ENCODE measurements at regions not wholly inside any gene's neighbourhood (a gene's known extent, or its start where the extent isn't known, plus 50 kb on each side); places are given as distances from the start of the nearest gene placed in this dataset.

DNA sequence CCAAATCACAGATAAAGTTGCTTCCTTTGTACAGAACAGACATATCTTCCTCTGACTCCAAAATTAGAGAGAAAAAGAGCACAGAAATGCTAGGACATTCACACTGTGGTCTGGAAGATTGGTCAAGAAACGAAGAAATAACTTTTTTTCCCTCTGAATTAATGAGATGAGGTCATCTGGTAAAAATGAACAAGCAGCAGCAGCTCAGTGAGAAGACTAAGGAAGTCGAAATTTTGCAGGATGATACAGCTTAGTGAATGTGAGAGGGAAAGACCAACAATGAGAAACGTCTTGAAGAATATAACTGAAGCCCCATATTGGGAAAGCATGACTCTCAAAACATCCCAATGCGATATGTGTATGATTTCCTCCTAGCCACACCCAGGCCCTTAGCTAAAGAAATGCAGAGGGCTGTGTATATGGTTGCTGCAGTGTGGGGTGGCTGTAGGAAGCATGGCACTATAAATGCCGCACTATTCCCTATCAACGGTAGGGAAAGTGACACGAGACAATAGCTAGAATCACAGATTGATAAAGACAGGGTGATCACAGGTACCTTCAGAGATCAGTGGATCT, 208.6 kb downstream of the VEGFC start:
- no peak overlapping the region for H3K4me3 Mint-ChIP-seq (ENCODE audit: unreplicated experiment)
- H3K36me3 Mint-ChIP-seq (ENCODE audit: low read depth): no peaks in the 10 kb centered on the region
- no peak overlapping the region for H3K27ac Mint-ChIP-seq (ENCODE audit: unreplicated experiment)
- H3K27me3 Mint-ChIP-seq (ENCODE audit: low read depth): peaks cover 29% of the 10 kb centered on the region
- TF ChIP-seq, protein P1, sequence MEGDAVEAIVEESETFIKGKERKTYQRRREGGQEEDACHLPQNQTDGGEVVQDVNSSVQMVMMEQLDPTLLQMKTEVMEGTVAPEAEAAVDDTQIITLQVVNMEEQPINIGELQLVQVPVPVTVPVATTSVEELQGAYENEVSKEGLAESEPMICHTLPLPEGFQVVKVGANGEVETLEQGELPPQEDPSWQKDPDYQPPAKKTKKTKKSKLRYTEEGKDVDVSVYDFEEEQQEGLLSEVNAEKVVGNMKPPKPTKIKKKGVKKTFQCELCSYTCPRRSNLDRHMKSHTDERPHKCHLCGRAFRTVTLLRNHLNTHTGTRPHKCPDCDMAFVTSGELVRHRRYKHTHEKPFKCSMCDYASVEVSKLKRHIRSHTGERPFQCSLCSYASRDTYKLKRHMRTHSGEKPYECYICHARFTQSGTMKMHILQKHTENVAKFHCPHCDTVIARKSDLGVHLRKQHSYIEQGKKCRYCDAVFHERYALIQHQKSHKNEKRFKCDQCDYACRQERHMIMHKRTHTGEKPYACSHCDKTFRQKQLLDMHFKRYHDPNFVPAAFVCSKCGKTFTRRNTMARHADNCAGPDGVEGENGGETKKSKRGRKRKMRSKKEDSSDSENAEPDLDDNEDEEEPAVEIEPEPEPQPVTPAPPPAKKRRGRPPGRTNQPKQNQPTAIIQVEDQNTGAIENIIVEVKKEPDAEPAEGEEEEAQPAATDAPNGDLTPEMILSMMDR (IDR thresholded peaks at IDR 0.05): no peak
- peaks cover 4% of the 10 kb centered on the region for H3K4me1 Mint-ChIP-seq (ENCODE audit: low read depth)
- H3K9me3 Mint-ChIP-seq (ENCODE audit: low read depth): no peaks in the 10 kb centered on the region
- no peak for DNase-seq (ENCODE audit: low spot score)

DNA sequence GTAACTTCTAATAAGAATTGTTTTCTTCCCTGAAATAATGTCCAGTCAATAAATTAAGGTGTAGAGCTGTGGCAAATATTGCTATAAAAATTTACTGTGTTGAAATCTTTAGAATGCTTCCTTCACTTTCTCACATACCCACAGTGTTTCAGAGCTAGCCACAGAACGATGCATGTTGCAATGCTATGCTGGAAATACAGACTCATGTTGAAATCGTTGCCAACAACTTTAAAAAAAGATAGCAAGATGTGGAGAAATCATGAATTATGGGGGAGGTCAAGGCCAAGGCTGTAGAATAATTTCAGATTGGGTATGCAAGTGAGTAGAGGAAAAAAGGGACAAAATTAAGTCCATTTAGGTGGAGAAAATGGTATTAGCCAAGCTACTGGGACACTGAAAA, 204.8 kb downstream of the VEGFC start:
- TF ChIP-seq, protein P1 (IDR thresholded peaks at IDR 0.05): no peak
- Mint-ChIP-seq H3K27ac (ENCODE audit: unreplicated experiment) (no peak overlapping the region), H3K27me3 (ENCODE audit: low read depth) (peaks cover 26% of the 10 kb centered on the region), H3K4me1 (ENCODE audit: low read depth) (peaks cover 4% of the 10 kb centered on the region), H3K36me3 (ENCODE audit: low read depth) (no peaks in the 10 kb centered on the region), H3K9me3 (ENCODE audit: low read depth) (peaks cover 10% of the 10 kb centered on the region), H3K4me3 (ENCODE audit: unreplicated experiment) (no peak overlapping the region)
- DNase-seq (ENCODE audit: low spot score): no peak

- no peaks in the 10 kb centered on the region for H3K36me3 Mint-ChIP-seq (ENCODE audit: low read depth)
- H3K4me3 Mint-ChIP-seq (ENCODE audit: unreplicated experiment): no peak overlapping the region
- H3K27ac Mint-ChIP-seq (ENCODE audit: unreplicated experiment): no peak overlapping the region
- no peak for DNase-seq (ENCODE audit: low spot score)
- H3K9me3 Mint-ChIP-seq (ENCODE audit: low read depth): peaks cover 10% of the 10 kb centered on the region
- TF ChIP-seq, protein P1 (IDR thresholded peaks at IDR 0.05): no peak
- H3K27me3 Mint-ChIP-seq (ENCODE audit: low read depth): peaks cover 26% of the 10 kb centered on the region
- H3K4me1 Mint-ChIP-seq (ENCODE audit: low read depth): peaks cover 4% of the 10 kb centered on the region
Observed at GRCh38 chr4:176588436-176588835, 204.3 kb downstream of the VEGFC start.

- H3K4me3 Mint-ChIP-seq (ENCODE audit: unreplicated experiment): no peak overlapping the region
- no peaks in the 10 kb centered on the region for H3K4me1 Mint-ChIP-seq (ENCODE audit: low read depth)
- peaks cover 22% of the 10 kb centered on the region for H3K27me3 Mint-ChIP-seq (ENCODE audit: low read depth)
- peaks cover 10% of the 10 kb centered on the region for H3K9me3 Mint-ChIP-seq (ENCODE audit: low read depth)
- no peaks in the 10 kb centered on the region for H3K36me3 Mint-ChIP-seq (ENCODE audit: low read depth)
- no peak for DNase-seq (ENCODE audit: low spot score)
- TF ChIP-seq, protein P1 (IDR thresholded peaks at IDR 0.05): no peak
- no peak overlapping the region for H3K27ac Mint-ChIP-seq (ENCODE audit: unreplicated experiment)
Observed at GRCh38 chr4:176592976-176593670, 199.6 kb downstream of the VEGFC start.

DNA sequence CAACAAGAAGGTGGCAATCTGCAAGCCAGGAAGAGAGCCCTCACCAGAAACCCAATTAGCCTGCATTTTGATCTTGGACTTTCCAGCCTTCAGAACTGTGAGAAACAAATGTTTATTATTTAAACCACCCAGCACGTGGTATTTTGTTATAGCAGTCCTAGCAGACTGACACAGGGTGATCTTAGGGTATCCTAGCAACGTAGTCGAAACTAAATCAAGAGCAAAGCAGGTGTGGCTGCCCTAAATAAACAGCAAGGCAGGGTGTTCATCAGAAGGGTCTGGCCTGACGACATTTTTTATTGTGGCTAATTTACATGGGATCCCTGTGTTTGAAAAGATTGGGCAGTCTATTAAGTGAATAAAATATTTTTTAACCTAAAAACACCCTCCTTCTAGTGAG, 198.8 kb downstream of the VEGFC start:
- no peak overlapping the region for H3K4me3 Mint-ChIP-seq (ENCODE audit: unreplicated experiment)
- H3K4me1 Mint-ChIP-seq (ENCODE audit: low read depth): no peaks in the 10 kb centered on the region
- no peaks in the 10 kb centered on the region for H3K36me3 Mint-ChIP-seq (ENCODE audit: low read depth)
- no peak for DNase-seq (ENCODE audit: low spot score)
- H3K27ac Mint-ChIP-seq (ENCODE audit: unreplicated experiment): no peak overlapping the region
- TF ChIP-seq, protein P1 (IDR thresholded peaks at IDR 0.05): no peak
- peaks cover 15% of the 10 kb centered on the region for H3K27me3 Mint-ChIP-seq (ENCODE audit: low read depth)
- peaks cover 10% of the 10 kb centered on the region for H3K9me3 Mint-ChIP-seq (ENCODE audit: low read depth)
